ENCODE measurements at regions not wholly inside any gene's neighbourhood (a gene's known extent, or its start where the extent isn't known, plus 50 kb on each side); places are given as distances from the start of the nearest gene placed in this dataset.

DNA sequence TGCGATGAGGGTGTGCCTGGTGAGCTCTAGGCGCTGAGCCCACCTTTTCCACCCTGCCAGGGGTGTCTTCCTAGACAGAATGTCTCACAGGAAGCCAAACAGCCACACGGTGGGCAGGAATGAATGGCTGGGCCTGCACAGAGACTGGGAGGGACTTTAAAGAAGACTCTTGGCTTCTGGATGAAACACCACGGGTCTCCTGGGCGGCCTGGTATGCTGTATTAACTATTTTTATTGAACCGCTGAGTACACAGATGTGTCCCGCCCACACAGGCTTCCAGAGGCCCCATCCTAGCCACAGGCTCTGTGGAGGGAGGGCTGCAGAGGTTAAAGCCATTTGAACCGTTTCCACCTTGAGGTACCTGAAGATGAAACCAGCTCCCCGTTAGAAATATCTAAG lies 115.2 kb upstream of the CXCL14 start:
- H3K4me3 ChIP-seq (ENCODE audit: insufficient read depth, low read length) = no peak overlapping the region
- no peaks in the 10 kb centered on the region for H3K4me1 ChIP-seq (ENCODE audit: insufficient read depth, low read length)
- no peak overlapping the region for H3K27ac ChIP-seq (ENCODE audit: low read depth, low read length)
- peaks cover 6% of the 10 kb centered on the region for H3K27me3 ChIP-seq (ENCODE audit: insufficient read depth, low read length)
- H2AFZ ChIP-seq (ENCODE audit: low read length) = no peak overlapping the region
- H3K9me3 ChIP-seq (ENCODE audit: low read depth, low read length) = no peaks in the 10 kb centered on the region
- H3K36me3 ChIP-seq (ENCODE audit: insufficient read depth, low read length) = no peaks in the 10 kb centered on the region
- no peaks in the 10 kb centered on the region for H3K79me2 ChIP-seq (ENCODE audit: insufficient read depth, low read length)
- no peaks in the 10 kb centered on the region for H4K20me1 ChIP-seq (ENCODE audit: insufficient read depth, low read length)
- no peak overlapping the region for H3K4me2 ChIP-seq (ENCODE audit: insufficient read depth, low read length)
- DNase-seq (ENCODE audit: insufficient read length, low spot score, missing footprints) = no peak
- no peak for TF ChIP-seq CTCF (IDR thresholded peaks at IDR 0.05; ENCODE audit: extremely low read depth, low read depth, low read length)

DNA sequence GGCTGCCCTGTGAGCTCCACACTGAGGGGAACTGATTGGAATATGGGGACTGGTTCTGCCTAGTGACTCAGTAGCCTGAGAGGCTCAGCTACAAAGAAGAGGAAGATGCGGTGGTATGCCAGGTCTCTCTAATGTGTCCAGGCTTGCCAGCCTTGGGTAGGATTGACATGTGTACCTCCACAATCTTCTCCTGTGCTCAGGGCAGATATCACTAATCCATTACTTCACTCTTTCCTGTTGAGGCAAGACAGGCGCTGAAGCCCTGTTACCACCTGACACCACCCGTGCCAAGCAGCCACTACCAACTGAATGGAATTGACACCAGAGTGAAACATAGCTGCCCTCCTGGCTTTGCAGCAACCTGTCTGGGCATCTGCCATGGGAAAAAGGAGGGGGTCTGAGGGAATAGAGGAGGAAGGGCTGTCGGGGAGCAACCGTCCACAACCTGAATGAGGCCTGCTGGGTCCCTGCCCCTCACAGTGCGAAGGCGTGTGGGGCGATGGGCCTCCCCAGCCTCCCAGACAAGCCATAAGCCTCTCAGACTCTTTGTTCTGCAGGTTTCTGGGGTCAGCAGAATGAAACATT lies 114.7 kb upstream of the CXCL14 start:
- no peak overlapping the region for H2AFZ ChIP-seq (ENCODE audit: low read length)
- no peak for TF ChIP-seq CTCF (IDR thresholded peaks at IDR 0.05; ENCODE audit: extremely low read depth, low read depth, low read length)
- no peak overlapping the region for H3K4me2 ChIP-seq (ENCODE audit: insufficient read depth, low read length)

GRCh38 chr5:135691044-135691443 lies 112.3 kb upstream of the CXCL14 start:
- H3K79me2 ChIP-seq (ENCODE audit: insufficient read depth, low read length) = no peaks in the 10 kb centered on the region
- no peak for DNase-seq (ENCODE audit: insufficient read length, low spot score, missing footprints)
- H3K9me3 ChIP-seq (ENCODE audit: low read depth, low read length) = no peaks in the 10 kb centered on the region
- no peaks in the 10 kb centered on the region for H3K4me1 ChIP-seq (ENCODE audit: insufficient read depth, low read length)
- H4K20me1 ChIP-seq (ENCODE audit: insufficient read depth, low read length) = no peaks in the 10 kb centered on the region
- H3K27me3 ChIP-seq (ENCODE audit: insufficient read depth, low read length) = peaks cover 7% of the 10 kb centered on the region
- H2AFZ ChIP-seq (ENCODE audit: low read length) = no peak overlapping the region
- H3K4me3 ChIP-seq (ENCODE audit: insufficient read depth, low read length) = no peak overlapping the region
- no peak for TF ChIP-seq CTCF (IDR thresholded peaks at IDR 0.05; ENCODE audit: extremely low read depth, low read depth, low read length)
- no peak overlapping the region for H3K27ac ChIP-seq (ENCODE audit: low read depth, low read length)
- no peak overlapping the region for H3K4me2 ChIP-seq (ENCODE audit: insufficient read depth, low read length)
- no peaks in the 10 kb centered on the region for H3K36me3 ChIP-seq (ENCODE audit: insufficient read depth, low read length)

More for the DNA sequence above, 114.7 kb upstream of the CXCL14 start:
- no peak for DNase-seq (ENCODE audit: insufficient read length, low spot score, missing footprints)
- Histone ChIP-seq H3K4me3 (ENCODE audit: insufficient read depth, low read length) (no peak overlapping the region), H3K27ac (ENCODE audit: low read depth, low read length) (no peak overlapping the region), H3K9me3 (ENCODE audit: low read depth, low read length) (no peaks in the 10 kb centered on the region), H3K4me1 (ENCODE audit: insufficient read depth, low read length) (no peaks in the 10 kb centered on the region), H3K36me3 (ENCODE audit: insufficient read depth, low read length) (no peaks in the 10 kb centered on the region), H3K79me2 (ENCODE audit: insufficient read depth, low read length) (no peaks in the 10 kb centered on the region), H3K27me3 (ENCODE audit: insufficient read depth, low read length) (peaks cover 8% of the 10 kb centered on the region), H4K20me1 (ENCODE audit: insufficient read depth, low read length) (no peaks in the 10 kb centered on the region)

- Histone ChIP-seq H3K36me3 (ENCODE audit: insufficient read depth, low read length) (no peaks in the 10 kb centered on the region), H3K27ac (ENCODE audit: low read depth, low read length) (no peak overlapping the region), H4K20me1 (ENCODE audit: insufficient read depth, low read length) (no peaks in the 10 kb centered on the region), H3K4me1 (ENCODE audit: insufficient read depth, low read length) (no peaks in the 10 kb centered on the region), H3K9me3 (ENCODE audit: low read depth, low read length) (no peaks in the 10 kb centered on the region), H3K4me2 (ENCODE audit: insufficient read depth, low read length) (no peak overlapping the region), H3K79me2 (ENCODE audit: insufficient read depth, low read length) (no peaks in the 10 kb centered on the region), H2AFZ (ENCODE audit: low read length) (no peak overlapping the region), H3K4me3 (ENCODE audit: insufficient read depth, low read length) (no peak overlapping the region), H3K27me3 (ENCODE audit: insufficient read depth, low read length) (peaks cover 4% of the 10 kb centered on the region)
- TF ChIP-seq CTCF (IDR thresholded peaks at IDR 0.05; ENCODE audit: extremely low read depth, low read depth, low read length) = no peak
- DNase-seq (ENCODE audit: insufficient read length, low spot score, missing footprints) = no peak
These were observed 111.7 kb upstream of the CXCL14 start for GRCh38 chr5:135690466-135690865.
